ENCODE measurements at regions not wholly inside any gene's neighbourhood (a gene's known extent, or its start where the extent isn't known, plus 50 kb on each side); places are given as distances from the start of the nearest gene placed in this dataset.
"Not testable (repeated sequence)": the region's sequence is repeated elsewhere in the genome, so short reads cannot be mapped to it uniquely, and the experiment has no call there.

GRCh38 chr13:39928261-39928660, 272.8 kb downstream of the COG6 start:
- peaks cover 6% of the 10 kb centered on the region for H3K4me1 Mint-ChIP-seq
- peaks cover 7% of the 10 kb centered on the region for H3K36me3 Mint-ChIP-seq (ENCODE audit: low read depth)
- no peaks in the 10 kb centered on the region for H3K27me3 Mint-ChIP-seq (ENCODE audit: low read depth)
- TF ChIP-seq CTCF (conservative IDR thresholded peaks at IDR 0.05) = no peak
- peaks cover 22% of the 10 kb centered on the region for H3K9me3 Mint-ChIP-seq
- H3K27ac Mint-ChIP-seq (ENCODE audit: unreplicated experiment) = no peak overlapping the region
- DNase-seq (ENCODE audit: low read depth, low spot score) = no peak
- no peak overlapping the region for H3K4me3 Mint-ChIP-seq

- H3K4me3 Mint-ChIP-seq = no peak overlapping the region
- peaks cover 19% of the 10 kb centered on the region for H3K9me3 Mint-ChIP-seq
- no peaks in the 10 kb centered on the region for H3K27me3 Mint-ChIP-seq (ENCODE audit: low read depth)
- TF ChIP-seq CTCF (conservative IDR thresholded peaks at IDR 0.05) = no peak
- DNase-seq (ENCODE audit: low read depth, low spot score) = no peak
- H3K36me3 Mint-ChIP-seq (ENCODE audit: low read depth) = peaks cover 7% of the 10 kb centered on the region
- peaks cover 6% of the 10 kb centered on the region for H3K4me1 Mint-ChIP-seq
- H3K27ac Mint-ChIP-seq (ENCODE audit: unreplicated experiment) = no peak overlapping the region
These were observed 274.1 kb downstream of the COG6 start for GRCh38 chr13:39929583-39929982.

- Mint-ChIP-seq H3K27me3 (ENCODE audit: low read depth) (no peaks in the 10 kb centered on the region), H3K4me1 (peaks cover 6% of the 10 kb centered on the region), H3K9me3 (peaks cover 14% of the 10 kb centered on the region), H3K27ac (ENCODE audit: unreplicated experiment) (no peak overlapping the region), H3K4me3 (no peak overlapping the region), H3K36me3 (ENCODE audit: low read depth) (peaks cover 3% of the 10 kb centered on the region)
- no peak for TF ChIP-seq CTCF (conservative IDR thresholded peaks at IDR 0.05)
- DNase-seq (ENCODE audit: low read depth, low spot score) = no peak
These were observed 274.6 kb downstream of the COG6 start for GRCh38 chr13:39930060-39930459.

GRCh38 chr13:39930544-39931444, 275.3 kb downstream of the COG6 start:
- no peak overlapping the region for H3K4me3 Mint-ChIP-seq

GRCh38 chr13:39931505-39931904, 276.0 kb downstream of the COG6 start:
- no peaks in the 10 kb centered on the region for H3K27me3 Mint-ChIP-seq (ENCODE audit: low read depth)
- no peaks in the 10 kb centered on the region for H3K36me3 Mint-ChIP-seq (ENCODE audit: low read depth)
- no peak overlapping the region for H3K27ac Mint-ChIP-seq (ENCODE audit: unreplicated experiment)
- H3K4me1 Mint-ChIP-seq = peaks cover 6% of the 10 kb centered on the region
- no peak for DNase-seq (ENCODE audit: low read depth, low spot score)
- TF ChIP-seq CTCF (conservative IDR thresholded peaks at IDR 0.05) = no peak
- no peak overlapping the region for H3K4me3 Mint-ChIP-seq
- H3K9me3 Mint-ChIP-seq = peaks cover 6% of the 10 kb centered on the region

More at GRCh38 chr13:39930544-39931444, 275.3 kb downstream of the COG6 start:
- no peak for DNase-seq (ENCODE audit: low read depth, low spot score)
- Mint-ChIP-seq H3K36me3 (ENCODE audit: low read depth) (no peaks in the 10 kb centered on the region), H3K27ac (ENCODE audit: unreplicated experiment) (no peak overlapping the region), H3K27me3 (ENCODE audit: low read depth) (no peaks in the 10 kb centered on the region), H3K4me1 (peaks cover 6% of the 10 kb centered on the region), H3K9me3 (peaks cover 8% of the 10 kb centered on the region)
- TF ChIP-seq CTCF (conservative IDR thresholded peaks at IDR 0.05) = no peak

- H3K9me3 Mint-ChIP-seq; H3K4me1 Mint-ChIP-seq; H3K27me3 Mint-ChIP-seq (ENCODE audit: low read depth); H3K36me3 Mint-ChIP-seq (ENCODE audit: low read depth); DNase-seq (ENCODE audit: low read depth, low spot score); H3K4me3 Mint-ChIP-seq; H3K27ac Mint-ChIP-seq (ENCODE audit: unreplicated experiment): not testable (repeated sequence)
These were observed 277.1 kb downstream of the COG6 start for GRCh38 chr13:39932514-39932913.

Data from neural crest cell (in vitro differentiated cells).